ENCODE measurements at regions not wholly inside any gene's neighbourhood (a gene's known extent, or its start where the extent isn't known, plus 50 kb on each side); places are given as distances from the start of the nearest gene placed in this dataset.

DNA sequence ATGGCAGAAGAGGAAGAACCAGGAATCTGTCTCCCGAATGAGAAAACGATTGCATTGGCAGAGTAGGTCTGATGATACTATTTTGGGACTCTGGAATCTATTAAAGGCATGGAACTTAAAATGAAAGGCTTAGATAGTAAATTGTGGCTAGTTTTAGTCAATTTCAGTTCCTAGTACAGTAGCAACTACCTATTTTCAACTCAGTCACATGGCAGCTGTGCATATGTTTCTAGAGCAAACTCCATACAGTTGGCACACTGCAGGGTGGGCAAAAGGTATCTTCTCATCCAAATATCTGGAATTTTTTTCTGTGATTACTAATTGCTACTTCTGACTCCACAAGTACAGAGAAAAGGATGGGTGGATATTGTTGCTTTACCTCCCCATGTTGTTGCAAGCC, 663.6 kb downstream of the PCDH7 start:
- TF ChIP-seq GATA2 (IDR thresholded peaks at IDR 0.05; ENCODE audit: low read depth, low read length) (no peak), GATA3 (IDR thresholded peaks at IDR 0.05; ENCODE audit: low read depth, low read length) (no peak)

Data from SH-SY5Y (cell line).